GM18873 (cell line): ENCODE measurements at regions not wholly inside any gene's neighbourhood (a gene's known extent, or its start where the extent isn't known, plus 50 kb on each side); places are given as distances from the start of the nearest gene placed in this dataset.

Experiments used
- ATAC-seq: cut with Tn5 transposase; IDR thresholded peaks from one replicate; pipeline ENCODE4 v1.9.1; 2021; ENCODE audit warnings: mild to moderate bottlenecking, moderate library complexity, moderate number of reproducible peaks; ENCODE audit not compliant: unreplicated experiment, low FRiP score

DNA sequence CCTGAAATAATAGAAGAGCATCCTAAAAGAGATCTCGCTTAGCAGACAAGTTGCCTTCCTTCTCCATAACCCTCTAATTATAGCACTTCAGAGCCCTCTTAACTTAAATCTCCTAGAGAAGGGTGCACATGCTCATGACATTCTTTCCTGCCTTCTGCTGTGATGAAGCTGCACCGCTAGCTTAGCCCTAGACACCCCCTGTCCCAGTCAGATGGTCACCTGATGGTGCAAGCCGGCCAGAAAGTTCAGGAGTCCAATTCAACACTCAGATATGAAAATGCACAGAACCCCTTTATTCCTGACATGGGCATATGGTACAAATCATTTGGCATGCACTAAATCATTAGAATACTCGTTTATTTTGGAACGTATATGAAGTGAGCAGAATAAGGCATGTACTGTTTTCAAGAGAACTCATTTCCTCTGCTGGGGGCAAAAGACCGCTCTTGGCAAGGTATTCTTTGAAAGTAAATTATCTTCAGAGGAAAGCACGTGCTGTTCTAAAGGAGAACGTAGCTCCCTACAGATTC is 420.4 kb upstream of the PROK2 start:
- no peak for ATAC-seq

DNA sequence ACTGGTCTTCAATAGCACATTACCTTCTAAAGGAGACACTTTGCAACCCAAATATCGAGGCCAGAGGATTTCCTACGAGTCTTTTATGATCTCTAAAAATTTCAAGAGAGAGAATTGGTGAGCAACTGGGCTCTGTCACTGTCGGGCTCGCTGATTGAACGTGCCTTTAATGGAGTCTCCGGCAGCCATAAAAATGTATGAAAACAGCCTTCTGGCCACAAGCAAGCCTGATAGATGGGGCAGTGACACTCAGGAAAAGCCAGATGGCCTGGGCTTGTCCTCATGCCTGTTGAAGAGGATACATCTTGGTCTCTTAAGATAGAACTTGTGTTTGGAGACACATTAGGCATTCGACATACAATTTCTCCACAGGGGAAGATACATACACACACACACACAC is 419.5 kb upstream of the PROK2 start:
- ATAC-seq: no peak

DNA sequence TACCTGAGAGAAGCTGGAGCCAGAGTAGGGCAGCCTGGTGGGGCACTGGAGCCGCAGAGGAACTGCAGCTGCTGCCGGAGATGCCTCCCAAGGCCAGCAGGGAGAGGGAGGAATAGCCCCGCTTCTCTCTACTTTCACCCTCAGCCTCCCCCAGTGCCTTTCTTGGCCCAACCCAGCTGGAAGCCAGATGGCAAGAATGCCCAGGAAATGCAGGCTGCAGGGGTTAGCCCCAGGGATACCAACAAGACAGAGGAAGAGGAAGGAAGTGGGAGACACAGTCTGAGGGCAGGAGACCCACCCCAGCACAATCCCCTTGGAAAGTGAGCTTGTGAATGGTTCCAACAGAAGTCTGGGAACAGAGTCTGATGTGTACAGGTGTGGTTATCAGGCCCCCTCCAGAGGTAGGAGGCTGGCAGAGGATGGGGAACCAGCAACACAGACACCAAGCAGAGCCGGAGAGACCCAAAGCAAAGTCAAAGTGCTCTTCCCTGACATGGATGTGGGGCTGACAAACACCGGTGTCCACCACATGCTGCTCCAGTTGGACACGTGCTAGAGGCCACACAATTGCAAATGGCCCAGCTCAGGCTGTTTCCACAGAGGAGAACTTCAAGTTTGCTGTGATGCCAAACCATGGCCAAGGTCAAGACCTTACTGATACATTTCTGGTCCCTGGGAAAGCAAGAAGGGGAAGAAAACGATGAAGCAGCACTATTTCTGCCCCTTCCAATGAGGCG is 418.8 kb upstream of the PROK2 start:
- no peak for ATAC-seq

DNA sequence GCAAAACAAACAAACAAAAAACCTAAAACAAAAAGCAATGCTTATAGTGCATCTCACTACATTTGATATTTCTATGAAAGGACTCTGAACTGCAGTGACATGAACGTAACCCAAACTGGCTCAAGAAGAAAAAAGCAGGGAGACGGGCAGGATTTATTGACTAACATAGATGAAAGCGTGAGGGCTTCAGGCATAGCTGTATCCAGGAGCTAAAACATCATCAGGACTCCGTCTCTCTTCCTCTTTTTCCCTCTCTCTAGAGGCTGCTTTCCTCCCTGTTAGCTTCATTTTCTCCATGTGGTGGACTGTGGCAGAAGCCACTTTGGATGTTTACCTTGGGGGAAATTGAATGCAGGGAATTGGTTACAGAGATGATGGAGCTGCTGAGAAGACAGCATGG is 418.2 kb upstream of the PROK2 start:
- no peak for ATAC-seq

DNA sequence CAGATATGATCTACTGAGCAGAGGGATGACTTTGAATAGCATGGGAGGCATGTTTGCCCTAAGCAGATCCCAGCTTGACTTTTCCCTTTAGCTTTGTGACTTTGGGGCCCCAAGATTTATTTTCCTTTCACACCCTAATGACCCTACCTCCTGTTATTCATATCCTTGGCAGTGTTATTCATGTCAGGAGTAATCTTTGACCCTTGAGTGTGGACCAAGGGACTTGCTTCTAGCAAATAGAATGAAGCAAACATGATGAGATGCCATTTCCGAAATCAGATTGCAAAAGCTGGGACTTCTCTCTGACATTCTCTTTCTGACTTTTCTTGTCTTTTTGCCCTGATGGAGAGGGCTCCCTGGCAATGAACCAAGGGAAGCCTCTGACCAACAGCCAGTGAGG is 415.4 kb upstream of the PROK2 start:
- ATAC-seq: no peak

DNA sequence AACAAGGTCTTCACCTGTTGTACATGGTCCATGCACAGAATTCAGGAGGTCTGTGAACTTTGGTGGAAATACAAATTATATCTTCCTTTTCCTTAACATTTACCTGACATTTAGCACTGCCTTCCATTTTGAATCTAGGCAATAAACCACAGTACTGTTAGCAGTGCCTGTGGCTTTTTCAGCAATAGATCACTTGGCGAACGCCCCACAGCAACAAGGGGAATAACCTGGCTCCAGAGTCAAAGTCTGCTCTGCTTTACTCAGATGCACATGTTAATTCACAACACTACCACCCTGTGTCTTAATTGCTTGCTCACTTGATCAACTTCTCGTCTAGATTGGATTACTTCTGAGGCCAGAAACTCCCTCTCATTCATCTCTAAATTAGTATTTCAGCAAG is 414.6 kb upstream of the PROK2 start:
- no peak for ATAC-seq

DNA sequence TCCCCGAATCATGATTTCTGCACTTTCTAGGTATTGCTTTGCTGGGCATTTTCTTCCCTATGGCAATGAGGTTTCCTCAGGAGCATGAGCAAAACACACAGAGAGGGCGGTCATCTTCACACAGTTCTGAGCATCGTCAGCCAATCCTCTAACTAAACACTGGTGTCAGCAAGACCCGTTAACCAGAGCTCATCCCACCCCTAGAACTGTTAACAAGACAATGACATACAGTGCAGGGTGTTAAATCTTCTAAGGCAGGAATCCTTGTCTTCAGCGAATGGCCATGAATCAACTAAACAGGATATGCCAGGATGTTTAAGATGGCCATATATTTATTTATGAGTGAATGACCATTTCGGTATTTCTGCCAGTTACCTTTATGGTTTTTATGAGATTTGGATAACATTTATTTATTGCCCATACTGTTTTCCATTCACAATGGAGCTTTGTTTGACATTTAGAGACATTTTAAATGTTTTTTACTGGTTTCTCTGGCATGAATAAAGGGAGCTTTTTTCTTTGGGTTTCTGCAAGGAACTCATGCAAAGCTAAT is 411.5 kb upstream of the PROK2 start:
- ATAC-seq: no peak

DNA sequence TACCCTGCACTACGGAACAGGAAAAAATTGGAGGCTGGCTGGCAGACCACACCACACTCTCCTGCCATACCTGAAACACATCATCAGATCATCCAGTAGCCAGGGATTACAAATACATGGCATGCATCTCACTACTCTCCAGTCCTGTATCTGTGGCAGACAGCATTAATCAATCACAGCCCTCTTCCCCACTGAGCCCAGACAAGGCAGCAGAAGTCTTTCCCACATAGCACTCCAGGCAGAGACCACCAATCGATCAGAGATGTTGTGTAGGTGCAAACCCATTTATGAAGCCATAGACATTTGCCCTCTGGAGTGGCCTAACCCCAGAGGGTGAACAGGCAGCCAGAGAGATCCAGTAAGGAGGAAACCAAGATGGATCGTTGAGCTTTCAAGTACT is 410.9 kb upstream of the PROK2 start:
- ATAC-seq: no peak

DNA sequence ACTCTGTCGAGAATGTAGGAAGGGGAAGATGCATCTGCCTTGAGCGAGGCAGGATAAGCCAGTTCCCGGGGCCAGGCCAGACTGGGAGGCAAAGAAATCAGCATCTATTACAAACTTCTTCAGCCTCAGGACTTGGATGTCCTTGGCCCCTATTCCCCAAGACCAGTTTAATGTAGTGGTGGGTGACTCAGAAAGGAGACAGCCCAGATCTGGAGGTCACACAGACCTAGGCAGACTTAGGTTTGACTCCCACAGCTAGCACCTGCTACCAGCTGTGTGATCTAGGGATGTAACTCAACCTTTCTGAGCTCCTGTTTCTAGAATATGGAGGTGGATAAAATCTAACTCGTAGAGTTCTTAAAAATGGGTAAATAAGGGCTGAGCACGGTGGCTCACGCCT is 409.5 kb upstream of the PROK2 start:
- no peak for ATAC-seq

DNA sequence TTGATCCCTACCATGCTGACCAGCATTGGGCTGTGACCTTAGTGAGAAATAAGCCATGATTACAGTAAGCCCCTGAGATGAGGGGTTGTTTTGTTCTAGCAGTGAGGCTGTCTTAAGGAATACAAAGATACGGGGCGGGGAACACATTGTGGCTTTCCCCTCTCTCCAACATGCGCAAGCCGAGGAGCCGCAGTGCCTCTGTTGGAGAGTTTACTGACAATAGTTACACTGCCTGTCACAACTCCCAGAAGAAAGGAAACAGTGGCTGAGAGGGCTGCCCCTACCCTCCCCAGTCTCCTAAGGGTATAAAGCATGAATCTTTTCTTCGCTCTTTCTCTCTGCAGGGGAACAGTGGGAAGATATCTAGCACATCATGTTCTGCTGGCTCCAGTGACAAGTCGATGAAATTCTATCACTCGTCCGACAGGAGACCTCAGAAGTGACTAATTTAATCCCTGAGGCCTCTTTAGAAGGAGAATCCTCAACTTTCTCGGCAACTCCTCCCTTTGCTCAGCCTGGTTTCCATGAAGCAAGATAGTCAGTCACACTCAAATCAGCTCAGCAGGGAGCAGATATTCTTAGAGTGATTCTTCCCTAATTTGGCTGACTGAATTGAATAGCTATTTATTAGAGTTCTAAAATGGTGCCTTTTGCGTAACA is 409.0 kb upstream of the PROK2 start:
- ATAC-seq: no peak

DNA sequence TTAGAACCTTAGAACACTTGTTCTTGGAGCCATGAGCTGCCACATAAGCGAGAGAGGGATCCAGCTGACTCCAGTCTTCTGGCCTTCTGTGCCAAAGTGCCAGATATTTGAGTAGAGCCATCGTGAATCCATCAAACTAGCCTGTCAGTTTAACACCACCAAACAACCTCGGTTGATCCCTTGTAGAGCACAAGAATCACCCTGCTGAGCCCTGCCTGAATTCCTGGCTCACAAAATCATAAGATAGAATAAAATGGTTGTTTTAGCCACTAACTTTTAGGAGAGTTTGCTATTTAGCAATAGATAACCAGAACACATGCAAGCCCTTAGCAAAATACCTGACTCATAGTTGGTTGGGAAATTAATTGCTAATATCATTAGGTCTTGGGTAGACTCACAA is 407.6 kb upstream of the PROK2 start:
- no peak for ATAC-seq

DNA sequence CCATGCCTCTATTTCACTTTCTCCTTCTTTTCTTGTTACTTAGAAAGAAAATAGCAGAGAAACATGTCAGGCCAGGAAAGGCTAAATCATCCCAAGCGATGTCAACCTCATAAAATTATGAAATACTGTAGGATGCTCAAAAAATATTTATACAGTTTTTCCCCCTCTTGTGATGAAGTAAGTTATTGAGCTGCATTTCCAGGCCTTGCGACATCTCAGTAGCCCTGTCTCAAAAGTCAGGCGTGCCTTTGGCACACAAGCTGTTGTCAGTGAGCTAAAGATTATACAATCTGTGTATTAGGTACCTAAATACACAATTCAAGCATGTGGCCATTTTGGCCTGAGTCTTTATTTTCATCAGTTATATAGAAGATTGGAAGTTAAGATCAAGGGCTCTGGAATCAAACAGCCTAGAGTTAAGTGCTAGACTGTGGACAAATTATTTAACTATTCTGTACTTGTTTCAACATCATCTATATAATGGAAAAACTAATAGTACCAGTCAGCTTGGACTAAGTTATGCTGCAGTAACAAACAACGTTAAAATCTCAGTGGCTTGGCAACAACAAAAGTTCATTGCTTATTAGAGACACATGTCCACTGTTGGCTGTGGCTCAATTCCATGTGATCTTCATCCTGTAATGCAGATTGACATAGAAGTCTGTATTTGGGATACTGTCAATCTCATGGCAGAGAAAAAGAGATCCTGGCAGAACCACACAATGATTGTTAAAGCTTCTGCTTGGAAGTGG is 406.4 kb upstream of the PROK2 start:
- ATAC-seq: no peak

DNA sequence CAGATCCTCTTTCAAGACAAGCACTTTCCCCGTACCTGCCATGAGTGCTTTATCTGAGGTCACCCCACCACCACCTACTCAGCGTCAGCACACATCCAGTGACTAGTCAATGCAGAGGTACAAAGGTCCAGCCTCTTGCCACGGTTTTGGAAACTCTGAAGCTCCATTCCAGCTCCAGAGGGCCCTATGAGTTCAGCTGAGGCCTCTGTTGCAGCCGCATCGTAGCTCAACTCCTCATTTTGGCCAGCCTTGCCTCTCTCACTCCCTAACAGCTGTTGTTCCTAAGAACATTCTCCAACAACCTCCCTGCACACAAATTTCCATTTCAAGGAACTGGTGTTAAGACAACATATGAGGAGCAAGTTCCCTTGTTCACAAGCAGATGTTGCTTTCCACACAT is 405.1 kb upstream of the PROK2 start:
- no peak for ATAC-seq

DNA sequence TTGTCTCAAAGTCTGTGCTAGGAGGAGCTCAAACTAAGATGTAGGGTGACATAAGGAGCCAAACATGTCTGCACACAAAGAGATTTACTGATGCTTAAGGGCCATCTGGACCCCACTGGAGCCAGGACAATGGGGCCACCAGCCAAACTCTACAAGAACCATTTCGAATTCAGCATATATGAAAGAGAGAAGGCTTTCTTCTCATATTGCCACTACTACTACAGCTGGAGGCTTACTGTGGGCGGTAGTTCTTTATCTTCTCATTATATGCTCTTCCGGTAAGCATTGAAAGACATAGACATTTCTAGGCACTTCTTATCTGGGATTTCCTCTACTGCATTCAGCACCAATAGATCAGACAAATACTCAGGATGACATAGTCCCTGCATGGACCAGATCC is 404.4 kb upstream of the PROK2 start:
- ATAC-seq: no peak

DNA sequence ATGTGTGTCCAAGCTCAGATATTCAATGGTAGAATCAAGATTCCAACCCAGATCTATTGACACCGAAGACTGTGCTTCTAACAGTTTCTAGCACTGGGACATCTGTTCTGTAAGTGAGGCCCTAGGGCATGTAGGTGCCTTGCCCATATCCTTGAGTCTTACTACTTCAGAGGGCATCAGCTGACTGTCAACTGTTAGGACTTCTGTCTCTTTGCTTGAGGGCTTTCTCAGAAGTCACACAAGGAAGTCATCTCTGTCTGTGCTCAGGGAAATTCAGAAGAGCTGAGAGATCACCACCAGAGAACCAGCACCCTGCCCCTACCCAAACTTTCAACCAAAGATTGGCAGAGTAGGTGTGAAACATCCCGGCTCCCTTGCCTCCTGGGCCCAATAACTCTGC is 403.6 kb upstream of the PROK2 start:
- no peak for ATAC-seq

DNA sequence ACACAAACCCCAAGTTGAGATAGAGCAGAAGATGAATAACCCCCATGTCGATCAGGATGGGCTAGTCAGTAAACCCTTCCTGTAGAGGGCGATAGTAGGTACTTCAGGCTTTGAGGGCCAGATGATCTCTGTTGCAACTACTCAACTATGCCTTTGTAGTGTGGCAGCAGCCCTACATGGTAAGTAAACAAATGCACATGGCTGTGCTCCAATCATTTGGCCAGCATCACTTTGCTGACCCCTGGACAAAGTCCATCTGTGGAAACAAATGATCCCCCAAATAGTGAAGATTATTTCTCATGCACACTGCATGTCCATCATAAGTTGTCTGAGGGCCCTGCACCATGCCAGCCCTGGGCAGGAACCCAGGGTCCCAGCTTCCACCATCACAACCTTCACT is 402.2 kb upstream of the PROK2 start:
- no peak for ATAC-seq

DNA sequence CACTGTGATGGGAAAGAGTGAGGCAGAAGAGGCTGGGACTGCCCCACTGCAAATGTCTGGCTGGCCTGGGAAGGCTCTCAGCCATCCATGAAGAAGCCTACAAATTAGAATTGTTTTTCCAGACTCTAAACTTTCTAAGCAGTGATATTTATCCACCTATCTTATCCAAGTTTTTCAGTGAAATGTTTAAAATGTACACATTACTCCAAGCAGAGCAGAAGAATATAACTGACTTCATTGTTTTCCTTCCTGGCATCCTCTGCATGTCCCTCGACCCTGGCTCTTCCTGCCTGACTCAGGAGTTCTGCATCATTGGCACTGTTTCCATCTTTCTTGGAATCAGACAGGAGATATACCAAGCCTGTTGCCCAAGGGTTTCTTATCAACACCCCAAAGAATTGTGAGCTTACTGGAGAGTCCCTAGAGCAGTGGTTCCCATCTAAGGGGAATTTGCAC is 401.5 kb upstream of the PROK2 start:
- no peak for ATAC-seq

DNA sequence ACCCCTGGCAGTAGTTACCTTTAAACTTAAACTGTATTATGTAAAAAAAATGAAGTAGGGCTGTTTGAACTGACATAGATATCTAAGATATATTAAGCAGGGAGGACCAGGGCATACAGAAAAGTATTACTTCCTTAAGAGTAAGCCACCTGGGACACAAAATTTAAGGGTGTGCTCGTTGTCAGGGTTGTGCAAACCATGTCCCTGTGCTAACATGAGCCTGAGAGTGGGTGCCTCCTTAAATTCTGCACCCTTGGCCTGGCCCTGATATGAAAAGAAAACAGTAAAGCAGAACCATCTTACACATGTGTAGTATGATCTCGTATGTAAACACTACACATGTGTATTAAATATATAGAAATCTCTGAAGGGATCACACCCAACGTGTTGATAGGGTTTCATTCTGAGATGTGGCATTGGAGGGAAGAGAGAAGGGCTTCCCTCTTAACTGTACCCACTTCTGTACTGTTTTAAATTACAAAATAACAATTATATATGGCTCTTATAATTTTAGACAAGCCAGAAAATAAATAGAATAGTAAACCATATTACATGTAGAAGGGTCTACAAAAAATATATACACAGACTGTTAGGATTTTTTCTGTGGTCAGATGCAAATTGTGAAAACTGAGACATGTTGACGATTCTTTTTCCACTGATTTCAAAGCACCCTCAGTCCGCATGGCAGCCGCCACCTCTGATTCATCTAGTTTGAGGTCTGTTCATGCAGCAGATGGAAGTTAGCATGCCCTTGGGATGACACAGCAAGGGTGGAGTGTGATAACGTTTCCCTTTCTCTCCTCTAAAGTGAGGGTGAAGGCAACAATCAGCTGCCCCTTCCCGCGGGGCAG is 400.8 kb upstream of the PROK2 start:
- no peak for ATAC-seq

DNA sequence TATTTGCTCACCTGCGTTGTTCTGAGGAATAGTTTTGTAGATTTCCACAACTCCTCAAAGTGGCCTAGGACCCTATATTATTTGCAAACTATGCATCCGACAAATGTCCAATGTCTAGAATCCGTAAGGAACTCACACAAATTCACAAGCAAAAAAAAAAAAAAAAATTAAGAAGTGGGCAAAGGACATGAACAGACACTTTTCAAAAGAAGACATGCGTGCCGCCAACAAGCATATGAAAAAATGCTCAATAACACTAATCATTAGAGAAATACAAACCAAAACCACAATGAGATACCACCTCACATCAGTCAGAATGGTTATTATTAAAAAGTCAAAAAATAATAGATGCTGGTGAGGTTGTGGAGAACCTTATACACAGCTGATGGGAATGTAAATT is 398.5 kb upstream of the PROK2 start:
- ATAC-seq: no peak

DNA sequence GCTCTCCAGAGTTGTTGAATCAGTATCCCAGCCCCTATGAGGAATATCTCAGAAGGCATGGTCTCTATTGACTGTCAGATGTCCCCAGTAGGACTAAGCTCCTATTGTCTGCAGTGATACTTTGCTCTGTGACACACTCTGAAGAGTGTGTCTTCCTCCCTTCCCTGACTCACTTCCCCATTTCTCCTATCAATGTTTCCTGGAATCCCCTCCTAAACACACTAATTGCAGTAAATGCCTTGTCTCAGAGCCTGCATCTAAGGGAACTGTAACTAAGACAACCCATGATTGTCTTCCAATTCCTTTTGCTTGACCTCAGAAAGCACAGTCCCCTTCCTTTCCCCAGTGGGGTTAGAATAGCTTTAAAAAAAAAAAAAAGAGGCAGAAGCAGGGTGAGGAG is 397.3 kb upstream of the PROK2 start:
- no peak for ATAC-seq
